Stimulated activated CD8-positive, alpha-beta memory T cell treated with anti-CD3 and anti-CD28 coated beads, Interleukin-2, amount 100 ng/mL, for 1 hour (primary cell): ENCODE measurements at regions not wholly inside any gene's neighbourhood (a gene's known extent, or its start where the extent isn't known, plus 50 kb on each side); places are given as distances from the start of the nearest gene placed in this dataset.
A peak's percentile ranks its signal among the peaks of the same experiment; 100 is the strongest.

Experiments
- DNase-seq, 2 donors: peaks; one replicate each; pipeline ENCODE4 v3.0.0-alpha.2; 2020; ENCODE audit warnings: low read depth in 2 of 2

- DNase-seq, result no peak
Observed at GRCh38 chr1:172801771-172802322, 142.9 kb downstream of the FASLG start.

DNA sequence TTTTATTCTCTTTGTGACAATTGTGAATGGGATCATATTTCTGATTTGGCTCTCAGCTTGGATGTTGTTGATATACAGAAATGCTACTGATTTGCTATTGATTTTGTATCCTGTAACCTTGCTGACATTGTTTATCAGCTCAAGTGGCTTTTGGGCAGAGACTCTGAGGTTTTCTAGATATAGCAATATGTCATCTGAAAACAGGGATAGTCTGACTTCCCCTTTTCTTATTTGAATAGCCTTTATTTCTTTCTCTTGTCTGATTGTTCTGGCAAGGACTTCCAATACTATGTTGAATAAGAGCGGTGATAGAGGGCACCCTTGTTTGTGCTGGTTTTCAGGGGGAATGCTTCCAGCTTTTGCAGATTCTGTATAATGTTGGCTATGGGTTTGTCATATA, 150.8 kb downstream of the FASLG start:
- no peak for DNase-seq

- no peak for DNase-seq
Observed at GRCh38 chr1:172810480-172811175, 151.7 kb downstream of the FASLG start.

DNA sequence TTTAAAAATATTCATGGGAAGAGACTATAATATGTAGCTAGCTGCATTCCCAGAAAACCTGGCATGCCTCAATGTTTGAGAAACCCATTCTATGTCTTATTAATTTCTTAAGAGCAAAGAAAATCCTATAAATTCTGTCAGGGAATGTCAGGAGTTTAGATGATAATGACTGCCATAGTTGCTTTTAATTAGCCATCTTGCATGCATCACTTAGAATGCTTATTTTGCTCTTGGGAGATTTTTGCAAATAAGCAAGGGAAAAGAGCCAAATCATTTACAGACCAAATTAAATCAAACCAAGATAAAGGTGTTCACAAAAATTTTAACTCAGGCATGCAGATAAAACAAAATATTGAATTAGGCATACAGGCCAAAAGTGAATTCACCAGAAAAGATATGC, 152.8 kb downstream of the FASLG start:
- no peak for DNase-seq

GRCh38 chr1:172812118-172812517, 153.2 kb downstream of the FASLG start:
- DNase-seq, result no peak

DNA sequence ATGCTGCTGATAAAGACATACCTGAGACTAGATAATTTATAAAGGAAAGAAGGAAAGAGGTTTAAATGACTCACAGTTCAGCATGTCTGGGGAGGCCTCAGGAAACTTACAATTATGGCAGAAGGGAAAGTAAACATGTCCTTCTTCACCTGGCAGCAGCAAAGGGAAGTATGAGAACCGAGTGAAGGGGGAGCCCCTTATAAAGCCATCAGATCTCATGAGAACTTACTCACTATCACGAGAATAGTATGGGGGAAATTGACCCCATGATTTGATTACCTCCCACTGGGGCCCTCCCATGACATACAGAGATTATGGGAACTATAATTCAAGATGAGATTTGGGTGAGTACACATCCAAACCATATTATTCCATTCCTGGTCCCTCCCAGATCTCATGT, 154.4 kb downstream of the FASLG start:
- no peak for DNase-seq

- no peak for DNase-seq
Observed at GRCh38 chr1:172814428-172814827, 155.5 kb downstream of the FASLG start.

GRCh38 chr1:172815740-172816139, 156.8 kb downstream of the FASLG start:
- no peak for DNase-seq

GRCh38 chr1:172818841-172819527, 160.1 kb downstream of the FASLG start:
- DNase-seq, result peak in 1 of 2 donors; percentile 10

DNA sequence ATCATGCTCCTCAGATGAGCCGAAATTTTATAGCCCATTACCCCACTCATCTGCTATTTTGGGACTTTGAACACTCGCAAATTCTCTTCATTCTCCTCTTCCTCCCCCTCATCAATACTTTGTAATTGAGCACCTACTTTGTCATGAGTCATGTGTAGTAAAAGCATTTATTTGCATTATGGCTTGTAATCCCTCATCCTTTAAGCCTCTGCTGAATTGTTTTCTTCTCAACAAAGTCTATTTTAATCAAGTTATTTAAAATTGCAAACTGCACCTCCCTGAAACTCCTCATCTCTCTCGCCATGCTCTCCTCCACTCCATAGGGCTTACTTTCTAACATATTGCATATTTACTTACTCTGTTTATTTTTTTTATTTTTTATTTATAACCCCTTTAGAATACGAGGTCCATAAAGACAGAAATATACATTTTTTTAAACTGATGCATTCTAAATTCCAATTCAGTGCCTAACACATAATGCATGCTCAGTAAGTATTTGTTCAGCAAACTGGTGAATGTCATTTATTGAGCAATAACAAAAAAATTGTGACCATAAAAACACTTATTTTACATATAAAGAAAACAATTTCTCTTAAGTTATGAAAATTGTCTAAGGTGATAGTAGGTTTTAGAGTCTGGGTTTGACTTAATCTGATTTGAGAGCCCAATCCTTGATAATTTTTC, 161.7 kb downstream of the FASLG start:
- DNase-seq, result no peak

DNA sequence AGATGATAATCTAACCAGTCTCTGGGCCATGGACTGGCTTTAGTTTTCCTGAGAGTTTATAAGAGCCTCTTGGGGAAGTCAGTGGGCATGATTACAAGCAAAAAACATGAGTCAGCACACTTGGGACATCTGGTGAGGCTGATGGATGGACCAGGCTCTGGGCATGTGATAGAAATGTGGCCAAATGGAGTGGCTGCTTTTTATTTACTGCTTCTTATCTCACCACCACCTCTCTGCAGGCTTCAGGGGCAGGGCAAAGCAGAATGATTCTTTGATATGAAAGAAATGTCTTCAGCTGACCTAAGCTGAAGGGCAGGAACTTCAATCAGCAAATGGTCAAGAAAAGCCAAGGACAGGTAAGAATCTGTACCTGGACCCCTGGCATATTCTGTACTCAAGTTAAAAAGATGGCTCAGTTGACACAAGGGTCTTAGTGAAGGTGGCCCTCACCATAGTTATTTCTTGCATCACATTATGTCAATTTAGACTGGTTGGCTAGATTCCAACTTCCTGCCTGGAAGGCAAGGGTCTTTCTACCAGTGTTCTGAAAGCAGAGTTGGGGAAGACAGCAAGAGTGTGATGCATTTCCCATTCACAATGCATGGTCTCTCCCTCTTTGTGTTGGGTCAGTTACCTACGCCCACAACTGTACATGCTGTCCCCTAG, 162.8 kb downstream of the FASLG start:
- DNase-seq, result no peak

- DNase-seq, result no peak
Observed at GRCh38 chr1:172822886-172823285, 164.0 kb downstream of the FASLG start.

- no peak for DNase-seq
Observed at GRCh38 chr1:172823534-172823933, 164.6 kb downstream of the FASLG start.

DNA sequence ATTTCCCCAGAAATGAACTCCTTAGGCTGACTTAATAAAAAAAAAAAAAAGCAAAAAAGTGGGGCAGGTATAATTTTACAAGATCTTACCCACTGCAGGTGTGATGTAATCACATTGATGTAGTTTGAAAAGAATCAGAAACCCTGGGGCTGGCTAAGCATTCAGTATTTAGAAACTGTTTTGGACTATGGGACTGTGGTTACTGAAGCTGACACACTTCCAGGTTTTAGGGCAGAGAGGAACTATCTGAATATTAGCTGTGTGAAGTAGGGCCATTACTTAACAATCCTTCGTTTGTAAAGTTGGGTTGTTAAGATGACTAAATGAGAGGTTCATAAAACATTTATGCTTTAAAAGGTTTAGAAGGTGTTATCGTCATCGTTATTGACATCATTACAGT, 165.3 kb downstream of the FASLG start:
- DNase-seq, result no peak

DNA sequence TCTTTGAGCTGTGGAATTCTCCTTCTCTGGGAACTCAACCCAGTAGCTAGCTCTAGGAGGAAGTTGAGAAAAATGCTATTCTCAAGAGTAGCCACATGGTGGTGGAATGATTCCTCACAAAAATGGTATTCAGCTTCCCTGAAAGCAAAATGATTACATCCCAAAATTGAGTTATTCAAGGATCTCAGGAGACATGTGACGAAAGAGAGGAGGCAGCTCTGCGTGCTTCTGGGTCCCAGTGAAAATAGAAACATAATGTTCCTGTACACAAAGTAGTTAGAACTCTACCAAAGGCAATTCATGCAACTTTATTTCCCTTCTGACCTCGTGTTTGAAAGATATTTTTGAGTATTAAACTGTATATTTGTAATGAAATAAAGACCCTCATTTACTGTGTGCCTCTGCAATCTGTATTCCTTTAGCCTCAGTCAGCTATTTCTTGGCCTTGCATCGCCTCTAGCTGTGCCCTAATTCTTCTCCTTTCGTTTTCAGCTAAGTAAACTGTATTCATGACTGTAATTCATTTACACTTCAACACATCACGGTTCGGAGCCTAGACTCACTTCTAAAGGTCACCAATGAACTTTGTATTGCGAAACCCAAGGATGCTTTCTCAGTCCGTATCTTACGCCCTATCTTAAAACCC, 167.3 kb downstream of the FASLG start:
- no peak for DNase-seq

DNA sequence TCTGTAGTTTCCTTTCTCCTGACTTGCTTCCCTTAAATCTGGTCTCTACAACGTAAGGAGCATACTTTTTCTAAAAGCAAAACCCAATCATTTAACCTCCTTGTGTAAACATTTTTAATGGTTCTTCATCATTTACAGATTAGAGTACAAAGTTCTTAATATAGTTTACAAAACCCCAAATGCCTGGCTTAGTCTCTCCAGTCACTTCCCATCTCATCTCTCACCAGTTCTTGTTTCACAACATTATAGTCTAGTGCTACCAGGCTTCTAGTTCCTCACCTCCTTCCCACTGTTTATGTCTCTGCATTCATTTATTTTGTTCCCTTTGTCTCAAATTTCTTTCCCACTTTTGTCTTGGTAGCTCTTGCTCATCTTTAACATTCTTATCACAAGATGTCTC, 168.4 kb downstream of the FASLG start:
- DNase-seq, result no peak

DNA sequence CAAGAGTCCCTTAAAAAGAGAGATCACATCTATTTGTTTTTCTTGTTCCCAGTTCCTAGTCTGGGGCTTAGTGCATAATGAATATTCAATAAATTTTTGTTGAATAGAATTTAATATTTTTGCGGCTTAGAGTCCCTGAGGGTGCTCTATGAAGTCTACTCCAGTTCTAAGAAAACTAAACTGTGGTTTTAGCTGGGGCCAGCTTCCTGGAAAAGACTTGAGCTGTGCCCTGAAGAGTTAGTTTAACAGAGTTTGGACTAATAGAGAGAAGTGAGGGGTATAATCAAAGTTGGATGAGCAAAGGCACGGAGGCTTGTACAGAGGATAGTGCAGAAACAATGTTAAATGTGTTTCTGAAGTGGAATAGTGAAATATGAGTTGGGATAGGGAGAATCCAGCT, 168.9 kb downstream of the FASLG start:
- DNase-seq, result no peak

GRCh38 chr1:172832006-172832725, 173.3 kb downstream of the FASLG start:
- no peak for DNase-seq

GRCh38 chr1:172833954-172834353, 175.1 kb downstream of the FASLG start:
- DNase-seq, result no peak

DNA sequence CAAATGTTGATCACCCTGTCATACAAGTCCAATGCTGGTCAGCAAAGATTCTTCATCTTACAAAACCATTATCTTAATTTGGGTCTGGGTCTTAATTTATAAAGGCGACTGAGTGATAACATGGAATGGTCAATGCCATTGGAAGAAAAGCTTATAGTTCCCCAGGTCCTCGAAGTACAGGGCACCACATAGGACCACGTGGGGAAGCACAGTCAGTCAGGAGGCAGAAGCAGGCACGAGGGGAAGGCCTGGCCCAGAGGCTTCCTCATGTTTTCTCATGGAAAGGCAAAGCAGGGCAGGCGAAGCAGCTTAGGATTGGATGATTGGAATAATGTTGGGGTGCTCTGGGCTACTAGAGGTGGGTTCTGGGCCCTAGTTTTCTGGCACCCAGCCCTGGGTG, 175.7 kb downstream of the FASLG start:
- DNase-seq, result no peak

GRCh38 chr1:172835834-172836233, 176.9 kb downstream of the FASLG start:
- DNase-seq, result no peak
